Urothelium cell line (cell line): ENCODE measurements at regions not wholly inside any gene's neighbourhood (a gene's known extent, or its start where the extent isn't known, plus 50 kb on each side); places are given as distances from the start of the nearest gene placed in this dataset.

Experiments used
- DNase-seq: peaks from one replicate; pipeline ENCODE4 v3.0.0; 2011; ENCODE audit warnings: low spot score, mixed read lengths
- FAIRE-seq: peaks from 2 replicates; lab custom pipeline; 2011; peaks lifted over from hg19 to GRCh38; lab: Jason Lieb, UNC

DNA sequence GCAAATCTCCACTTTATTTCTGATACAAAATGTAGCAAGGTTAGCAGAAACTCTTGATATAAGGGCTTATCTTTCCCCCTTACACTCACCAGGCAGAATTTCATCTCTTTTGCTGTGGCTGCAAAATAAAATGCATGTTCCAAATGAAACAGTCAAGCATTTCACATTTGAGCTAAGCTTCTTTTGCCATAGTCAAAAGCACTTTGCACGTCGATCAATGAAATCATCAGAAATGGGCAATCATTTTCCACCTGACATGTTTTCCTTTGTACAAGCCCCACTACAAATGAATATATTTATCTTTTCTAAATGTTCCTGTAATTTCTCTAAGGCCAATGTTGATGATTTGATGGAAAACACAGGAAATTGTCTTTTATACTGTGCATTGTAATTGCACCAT is 178.4 kb downstream of the ANKRD50 start:
- DNase-seq (no peak), FAIRE-seq (no peak)

DNA sequence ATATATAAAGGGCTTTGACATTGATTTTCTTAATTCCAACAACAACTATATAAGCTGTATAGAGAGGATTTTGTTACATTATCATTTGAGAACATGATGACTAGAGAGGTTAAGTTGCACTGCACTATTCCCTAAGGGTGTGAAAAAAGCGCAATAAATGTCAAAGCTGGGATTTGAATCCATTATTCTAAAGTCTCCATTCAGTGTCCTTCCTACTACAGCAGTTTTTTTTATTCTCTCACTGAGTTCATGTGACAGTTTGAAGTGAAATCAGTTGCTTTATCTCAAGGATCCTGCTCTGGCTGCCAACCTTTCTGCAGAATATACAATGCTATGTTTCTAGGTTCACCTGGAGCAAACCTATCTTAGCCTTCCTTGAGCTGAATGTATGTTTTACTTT is 177.5 kb downstream of the ANKRD50 start:
- FAIRE-seq (no peak), DNase-seq (no peak)

DNA sequence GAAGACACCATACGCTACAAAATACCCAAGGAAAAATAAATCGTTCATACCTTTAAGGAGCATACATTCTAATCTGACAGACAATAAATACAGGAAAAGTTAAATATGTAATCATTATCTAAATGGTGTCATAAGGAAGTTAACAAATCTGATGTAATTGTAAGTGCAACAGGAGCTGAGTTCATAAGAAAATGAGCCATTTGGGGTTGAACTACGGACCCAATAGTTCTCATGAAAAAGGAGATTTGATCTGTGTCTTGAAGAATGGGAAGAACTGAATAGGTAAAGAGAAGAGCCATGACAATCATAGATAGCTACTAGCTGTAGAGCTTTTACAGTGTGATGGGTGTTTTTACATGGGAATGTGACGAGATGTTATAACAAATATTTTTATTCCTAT is 175.6 kb downstream of the ANKRD50 start:
- DNase-seq (no peak), FAIRE-seq (no peak)

DNA sequence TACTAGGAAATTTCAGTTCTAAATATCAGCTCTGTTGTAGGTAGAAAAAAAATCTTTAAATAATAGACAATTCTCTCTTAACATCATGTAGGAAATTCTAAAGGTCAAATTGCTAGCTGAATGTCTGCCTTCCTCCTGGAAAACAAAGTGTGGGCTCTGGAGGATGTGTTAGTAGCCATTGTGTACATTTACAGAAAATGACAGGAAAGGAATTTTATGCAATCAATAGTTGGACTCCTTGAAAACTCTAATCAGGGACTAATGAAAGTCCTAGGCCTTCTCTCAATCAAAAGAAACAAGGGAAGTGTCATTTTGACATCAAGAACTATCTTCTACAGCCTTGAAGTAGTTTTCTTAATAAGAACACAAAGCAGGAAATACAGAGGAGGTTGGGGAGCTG is 174.6 kb downstream of the ANKRD50 start:
- DNase-seq, result no peak
- FAIRE-seq, result no peak

DNA sequence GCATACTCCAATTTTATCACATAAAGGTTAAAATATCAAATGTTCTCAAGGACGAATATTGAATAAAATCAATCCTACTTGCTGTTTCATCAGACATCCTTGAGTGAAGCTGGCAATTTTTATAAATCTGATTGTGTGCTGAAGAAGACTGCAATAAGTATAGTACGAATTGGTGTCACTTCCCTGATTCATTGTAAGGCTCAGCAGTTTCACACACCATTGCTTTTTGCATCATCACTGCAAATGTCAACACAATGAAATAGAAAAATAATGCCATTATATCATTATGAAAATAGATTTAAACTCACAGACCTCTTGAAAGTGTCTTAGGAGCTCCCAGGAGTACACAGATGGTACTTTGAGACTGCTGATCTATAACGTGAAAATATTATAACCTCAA is 172.5 kb downstream of the ANKRD50 start:
- DNase-seq, result no peak
- FAIRE-seq, result no peak

DNA sequence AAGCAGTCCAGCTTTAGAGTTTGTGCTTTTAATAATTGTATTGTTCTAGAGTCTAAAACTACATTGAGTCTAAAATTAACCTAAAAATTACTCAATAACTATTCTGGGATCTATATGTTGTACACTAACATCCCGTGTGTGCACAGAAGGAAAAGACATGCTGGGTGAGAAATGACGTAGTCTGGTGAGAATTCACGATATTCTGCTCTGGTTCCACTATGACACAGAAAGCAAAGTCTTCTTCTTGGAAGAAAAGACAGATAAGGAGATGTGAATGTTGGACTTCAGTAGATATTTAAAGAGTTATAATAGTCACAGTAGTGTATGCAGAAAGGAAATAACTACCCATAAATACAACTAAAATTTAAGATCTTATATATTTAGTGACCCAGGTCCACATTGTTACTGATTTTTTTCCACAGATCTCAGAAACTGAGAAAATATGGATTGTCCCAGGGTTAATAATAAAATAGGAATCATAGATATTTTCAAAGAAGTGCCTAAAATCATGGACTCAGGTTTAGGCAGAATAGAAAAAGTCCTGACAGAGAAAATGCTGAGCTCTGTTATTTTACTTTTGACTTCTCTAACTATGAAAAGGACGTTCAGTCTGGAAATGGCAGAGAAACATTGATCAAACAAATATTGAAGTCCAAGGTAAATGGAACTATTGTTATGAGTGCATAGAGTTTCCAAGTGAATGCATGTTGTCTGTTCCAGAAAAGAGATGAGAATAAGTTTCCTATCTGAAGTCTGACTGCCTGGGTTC is 170.7 kb downstream of the ANKRD50 start:
- DNase-seq (no peak), FAIRE-seq (no peak)

DNA sequence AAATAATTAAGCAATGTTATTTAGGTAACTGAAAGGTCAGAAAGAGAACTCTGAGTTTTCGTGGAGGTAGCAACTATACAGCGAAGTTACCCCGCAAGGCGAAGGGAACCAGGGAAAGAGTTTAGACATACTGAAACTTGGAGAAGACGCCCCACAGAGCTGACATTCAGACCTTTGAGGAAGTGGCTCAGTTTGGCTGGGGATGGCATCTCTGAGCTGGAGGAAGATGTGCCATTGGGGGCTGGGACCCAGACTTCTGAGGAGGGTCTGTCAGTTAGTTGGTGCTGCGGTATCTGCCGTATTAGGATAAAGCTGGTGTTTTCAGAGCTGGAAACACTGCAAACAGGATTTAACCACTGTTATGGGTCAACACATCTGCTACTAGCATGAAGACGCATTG is 156.6 kb downstream of the ANKRD50 start:
- DNase-seq (no peak), FAIRE-seq (no peak)

DNA sequence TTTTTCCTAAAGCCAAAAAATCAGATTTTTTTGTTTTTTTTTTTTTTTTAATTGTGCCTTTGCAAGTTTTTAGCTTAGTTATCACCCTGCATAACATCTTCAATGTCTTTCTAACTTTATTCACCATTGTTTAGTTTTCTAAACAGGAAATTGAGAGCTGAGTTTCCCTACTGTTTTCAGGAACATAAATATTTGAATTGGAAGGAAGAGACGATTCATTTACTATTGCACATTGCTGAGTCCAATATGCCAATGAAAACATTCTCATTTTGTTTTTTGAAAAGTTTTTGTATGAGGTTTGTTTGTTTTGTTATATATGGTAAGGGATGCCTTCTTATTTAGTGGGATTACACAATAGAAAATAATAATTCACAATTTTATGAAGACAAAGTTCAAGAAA is 148.4 kb downstream of the ANKRD50 start:
- FAIRE-seq, result no peak

DNA sequence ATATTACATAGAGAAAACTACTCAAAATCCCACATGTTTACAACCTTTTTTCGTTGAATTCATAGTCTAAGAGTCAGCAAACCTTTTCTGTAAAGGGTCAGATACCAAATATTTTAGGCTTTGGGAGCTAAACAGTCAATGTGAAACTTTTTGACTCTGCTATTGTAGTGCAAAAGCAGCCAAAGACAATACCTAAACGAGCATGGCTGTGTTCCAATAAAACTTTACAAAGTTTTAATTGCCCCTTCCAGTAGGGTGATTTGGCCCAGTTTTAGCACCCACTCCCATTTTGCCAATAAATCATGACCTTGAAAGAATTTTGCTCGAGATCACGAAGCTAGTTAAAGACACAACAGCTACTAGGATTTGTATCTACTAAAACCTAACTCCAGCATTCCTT is 147.2 kb downstream of the ANKRD50 start:
- DNase-seq, result no peak
- no peak for FAIRE-seq

More for the DNA sequence above, 148.4 kb downstream of the ANKRD50 start:
- no peak for DNase-seq

DNA sequence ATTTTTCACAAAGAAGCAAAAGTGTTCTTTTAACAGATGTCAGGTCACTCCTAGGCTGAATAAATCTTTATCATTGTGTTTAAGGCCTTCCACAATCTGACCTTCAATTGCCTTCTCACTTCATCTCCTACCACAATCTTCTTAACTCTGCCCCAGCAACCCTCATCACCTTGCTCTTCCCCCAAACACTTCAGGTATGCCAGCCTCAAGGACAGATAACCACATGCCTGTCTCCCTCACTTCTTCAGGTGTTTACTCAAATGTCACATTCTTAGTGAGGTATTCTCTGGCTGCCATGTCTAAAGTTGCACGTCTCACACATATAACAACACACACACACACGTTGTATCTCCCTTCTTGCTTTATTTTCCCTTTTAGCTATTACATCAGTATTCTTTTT is 146.5 kb downstream of the ANKRD50 start:
- FAIRE-seq (no peak), DNase-seq (no peak)

DNA sequence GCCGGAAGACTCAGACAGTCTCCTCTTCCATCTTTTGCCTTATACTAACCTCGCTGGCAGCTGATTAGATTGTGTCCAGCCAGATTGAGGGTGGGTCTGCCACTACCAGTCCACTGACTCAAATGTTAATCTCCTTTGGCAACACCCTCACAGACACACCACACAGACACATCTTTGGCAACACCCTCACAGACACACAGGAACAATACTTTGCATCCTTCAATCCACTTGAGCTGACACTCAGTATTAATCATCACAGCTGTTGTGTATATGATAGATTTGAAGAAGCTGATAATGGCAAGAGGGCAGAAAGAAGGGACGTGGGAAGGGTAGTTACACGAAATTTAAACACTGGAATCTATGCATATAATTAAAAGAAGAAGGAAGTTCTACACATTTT is 139.5 kb downstream of the ANKRD50 start:
- no peak for FAIRE-seq
- DNase-seq, result no peak

DNA sequence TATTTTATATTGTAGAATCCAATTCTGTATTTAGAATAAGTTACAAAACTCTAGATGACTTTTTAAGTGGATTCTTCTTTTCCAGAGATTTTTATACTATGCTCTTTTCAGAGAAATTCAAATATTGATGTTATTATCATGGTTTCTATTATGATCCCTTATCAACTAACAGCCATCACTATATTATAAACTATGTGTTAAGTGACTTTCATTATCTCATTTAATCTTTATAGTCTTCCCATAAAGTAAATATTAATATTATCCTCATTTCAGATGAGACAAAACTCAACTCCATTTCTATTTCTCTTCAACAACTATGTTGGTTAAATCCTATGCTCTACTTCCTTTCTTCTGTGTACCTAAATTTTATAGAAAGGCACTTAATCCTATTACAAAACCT is 132.6 kb downstream of the ANKRD50 start:
- DNase-seq, result no peak
- no peak for FAIRE-seq

DNA sequence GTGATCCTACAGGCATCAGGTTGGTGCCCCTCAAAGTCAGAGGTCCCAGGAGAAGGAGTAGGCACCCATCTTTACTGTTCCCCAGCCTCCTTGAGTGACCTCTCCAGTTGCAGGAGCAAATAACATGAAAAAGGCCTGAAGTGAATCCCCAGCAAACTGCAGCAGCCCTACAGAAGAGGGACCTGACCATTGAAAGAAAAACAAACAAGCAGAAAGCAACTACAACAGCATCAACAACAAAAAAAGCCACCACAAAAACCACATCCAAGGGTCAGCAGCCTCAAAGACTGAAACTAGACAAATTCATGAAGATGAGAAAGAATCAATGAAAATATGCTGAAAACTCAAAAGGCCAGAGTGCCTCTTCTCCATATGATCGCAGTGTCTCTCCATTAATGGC is 128.7 kb downstream of the ANKRD50 start:
- FAIRE-seq, result no peak
- DNase-seq, result no peak

DNA sequence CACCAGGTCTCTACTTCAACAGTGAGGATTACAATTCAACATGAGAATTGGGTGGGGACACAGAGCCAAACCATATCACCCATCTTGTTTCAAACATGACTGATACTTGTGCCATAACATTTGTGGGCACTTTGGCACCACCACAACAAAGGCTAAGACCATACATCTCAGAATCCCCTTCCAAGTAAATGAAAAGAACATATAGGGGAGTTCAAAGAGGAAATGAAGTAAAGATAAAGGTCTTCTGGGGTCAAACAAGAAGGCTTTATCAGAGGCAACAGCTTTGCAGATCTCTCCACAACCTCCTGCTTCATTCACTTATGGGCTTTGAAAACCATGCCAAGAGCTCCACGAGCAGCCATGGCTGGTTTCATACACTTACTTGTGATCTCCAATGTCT is 122.7 kb downstream of the ANKRD50 start:
- FAIRE-seq, result no peak
- no peak for DNase-seq

DNA sequence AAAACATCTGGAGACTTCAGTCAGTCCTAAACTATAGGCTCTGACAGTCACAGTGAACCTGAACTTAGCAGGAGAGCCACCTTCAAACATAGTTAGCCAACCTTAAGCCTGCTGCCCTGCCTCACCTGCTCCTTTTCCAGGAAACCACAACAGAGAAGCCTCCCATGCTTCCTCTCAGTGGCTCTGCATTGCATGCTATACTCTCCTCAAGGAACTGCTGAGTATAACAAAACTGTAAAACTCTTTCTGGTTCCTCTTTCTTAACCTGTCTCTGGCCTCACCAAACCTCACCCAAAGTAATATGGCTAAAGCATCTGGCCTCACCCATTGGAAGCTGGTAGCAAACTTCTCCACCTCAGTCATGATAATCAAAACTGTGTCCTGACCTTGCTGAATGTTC is 122.1 kb downstream of the ANKRD50 start:
- no peak for FAIRE-seq
- DNase-seq, result no peak

DNA sequence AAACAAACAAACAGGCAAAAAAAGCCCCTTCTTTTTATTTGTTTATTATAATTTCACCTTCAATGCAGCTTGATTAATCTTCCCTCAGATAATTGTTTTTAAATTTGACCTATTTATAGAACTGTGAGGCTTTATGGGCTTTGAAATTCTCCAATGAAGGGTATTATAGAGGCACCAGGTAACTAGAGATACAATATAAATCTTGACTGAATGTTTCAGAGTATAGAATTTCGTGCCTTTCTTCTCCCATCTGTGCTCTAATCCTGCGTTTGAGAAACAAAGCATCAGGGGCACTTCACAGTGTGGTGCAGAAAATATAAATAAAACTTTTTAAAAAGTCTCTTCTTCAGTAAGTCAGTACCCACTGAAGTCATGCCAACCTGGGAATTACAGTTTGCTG is 120.9 kb downstream of the ANKRD50 start:
- DNase-seq (no peak), FAIRE-seq (no peak)

DNA sequence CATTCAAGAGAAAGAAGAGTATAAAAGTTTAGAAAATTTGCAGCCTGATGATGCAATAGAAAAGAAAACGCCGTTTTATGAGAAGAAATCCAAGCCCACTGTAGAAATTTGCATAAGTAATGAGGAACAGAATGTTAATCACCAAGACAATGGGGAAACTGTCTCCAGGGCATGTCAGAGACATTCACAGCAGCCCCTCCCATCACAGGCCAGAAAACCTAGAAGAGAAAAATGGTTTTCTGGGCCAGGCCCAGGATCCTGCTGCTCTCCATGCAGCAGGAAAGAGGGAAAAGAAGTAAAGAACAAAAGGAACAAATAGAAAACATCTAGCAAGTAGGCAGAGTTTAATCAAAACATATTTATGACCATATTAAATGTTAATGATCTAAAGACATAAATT is 119.0 kb downstream of the ANKRD50 start:
- FAIRE-seq, result no peak

DNA sequence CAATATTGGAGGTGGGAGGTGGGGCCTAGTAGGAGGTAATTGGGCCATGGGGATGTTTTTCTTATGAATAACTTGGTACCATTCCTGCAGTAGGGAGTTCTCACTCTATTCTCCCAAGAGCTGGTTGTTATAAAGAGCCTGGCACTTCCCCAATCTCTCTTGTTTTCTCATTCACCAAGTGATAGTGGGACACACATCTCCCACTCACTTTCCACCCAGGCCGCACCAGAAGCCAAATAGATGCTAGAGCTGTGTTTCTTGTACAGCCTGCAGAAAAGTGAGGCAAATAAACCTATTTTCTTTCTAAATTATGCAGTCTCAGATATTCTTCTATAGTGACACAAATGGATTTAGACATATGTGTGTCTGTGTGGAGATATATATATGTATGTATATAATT is 117.6 kb downstream of the ANKRD50 start:
- DNase-seq (no peak), FAIRE-seq (no peak)

More for the DNA sequence above, 119.0 kb downstream of the ANKRD50 start:
- no peak for DNase-seq

DNA sequence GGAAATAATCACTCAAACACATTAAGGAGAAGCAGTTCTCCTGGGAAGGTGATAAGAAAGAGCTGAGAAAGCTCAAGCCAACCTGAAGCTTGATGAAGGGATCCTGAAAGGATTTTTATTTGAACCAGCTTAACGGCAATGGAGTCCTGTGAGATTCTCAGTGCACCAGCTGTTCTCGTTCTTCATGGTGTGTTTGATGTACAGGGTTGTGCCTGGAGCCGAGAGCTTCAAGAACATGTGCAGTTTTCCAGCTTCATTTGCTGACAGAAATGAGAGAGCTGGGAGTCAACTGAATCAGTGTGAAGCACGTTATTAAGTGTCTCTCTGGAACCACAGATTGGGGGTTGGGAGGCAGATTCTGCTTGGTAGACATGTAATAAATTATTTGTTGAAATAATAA is 115.7 kb downstream of the ANKRD50 start:
- DNase-seq (no peak), FAIRE-seq (no peak)

DNA sequence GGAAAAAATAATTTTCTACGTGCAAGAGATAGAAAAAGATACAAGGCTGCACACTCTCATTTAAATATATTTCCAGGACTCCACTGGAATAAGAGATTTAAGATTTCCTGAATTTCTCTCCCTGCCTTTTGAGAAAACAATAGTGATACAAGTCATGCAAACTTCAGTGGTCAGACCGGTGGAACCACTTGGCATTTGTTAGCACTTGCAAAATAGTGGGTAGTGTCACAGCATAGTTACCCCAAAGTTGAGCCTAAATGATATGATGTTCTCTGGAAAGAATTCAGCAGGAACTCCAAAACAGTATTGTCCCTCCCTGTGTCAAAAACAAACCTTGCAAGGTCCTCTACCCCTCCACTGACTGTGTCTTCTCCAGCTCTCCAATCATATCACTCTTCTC is 102.3 kb downstream of the ANKRD50 start:
- DNase-seq, result no peak
- FAIRE-seq, result no peak
